ENCODE measurements at regions not wholly inside any gene's neighbourhood (a gene's known extent, or its start where the extent isn't known, plus 50 kb on each side); places are given as distances from the start of the nearest gene placed in this dataset.
A peak's percentile ranks its signal among the peaks of the same experiment; 100 is the strongest.

DNA sequence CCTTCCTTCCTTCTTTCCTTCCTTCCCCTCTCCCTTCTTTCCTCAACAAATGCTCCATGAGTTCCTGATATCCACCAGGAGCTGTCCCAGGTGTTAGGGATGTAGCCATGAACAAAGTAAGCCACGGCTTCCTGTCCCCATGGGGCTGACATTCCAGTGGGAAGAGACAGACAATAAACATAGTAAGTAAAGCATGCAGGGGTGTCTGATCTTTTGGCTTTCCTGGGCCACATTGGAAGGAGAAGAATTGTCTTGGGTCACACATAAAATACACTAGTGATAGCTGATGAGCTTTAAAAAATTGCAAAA, 81.5 kb upstream of the ZBTB40 start:
- Histone ChIP-seq H3K9me3 (ENCODE audit: low read depth, low read length) (no peaks in the 10 kb centered on the region; the same call in 1 of the 2 replicates), H3K4me3 (no peak overlapping the region), H3K9ac (ENCODE audit: insufficient read length) (no peak overlapping the region), H3K36me3 (ENCODE audit: insufficient read depth, low read length) (peaks cover 24% of the 10 kb centered on the region), H3K27ac (peak overlapping the region; percentile 93)
- peak; percentile 88 for DNase-seq (ENCODE audit: low read depth, low spot score)
- no peak for TF ChIP-seq FOXP2 (optimal IDR thresholded peaks at IDR 0.05; ENCODE audit: control extremely low read depth, extremely low read length, insufficient read depth)
- TF ChIP-seq EZH2 (IDR thresholded peaks at IDR 0.05), result no peak
- TF ChIP-seq POLR2AphosphoS5 (IDR thresholded peaks at IDR 0.05; ENCODE audit: borderline replicate concordance, low read depth, low read length), result no peak; the same call in 1 of the 2 replicates

DNA sequence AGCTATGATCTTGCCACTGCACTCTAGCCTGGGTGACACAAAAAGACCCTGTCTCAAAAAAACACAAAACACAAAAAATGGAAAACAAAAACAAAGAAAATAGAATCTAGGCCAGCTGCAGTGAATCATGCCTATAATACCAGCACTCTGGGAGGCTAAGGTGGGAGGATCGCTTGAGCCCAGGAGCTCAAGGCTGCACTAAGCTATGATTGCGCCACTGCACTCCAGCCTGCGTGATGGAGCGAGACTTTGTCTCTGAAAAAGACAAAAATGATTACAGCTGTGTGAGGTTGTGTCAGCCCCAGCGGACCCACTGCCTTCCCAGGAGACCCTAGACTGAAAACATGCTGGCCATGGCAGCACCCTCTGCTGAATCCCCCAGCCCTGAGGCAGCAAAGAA, 80.2 kb upstream of the ZBTB40 start:
- TF ChIP-seq EZH2 (IDR thresholded peaks at IDR 0.05) (no peak), FOXP2 (optimal IDR thresholded peaks at IDR 0.05; ENCODE audit: control extremely low read depth, extremely low read length, insufficient read depth) (no peak), POLR2AphosphoS5 (IDR thresholded peaks at IDR 0.05; ENCODE audit: borderline replicate concordance, low read depth, low read length) (no peak)
- no peak for DNase-seq (ENCODE audit: low read depth, low spot score)
- Histone ChIP-seq H3K9ac (ENCODE audit: insufficient read length) (no peak overlapping the region), H3K36me3 (ENCODE audit: insufficient read depth, low read length) (peaks cover 12% of the 10 kb centered on the region), H3K9me3 (ENCODE audit: low read depth, low read length) (no peaks in the 10 kb centered on the region; the same call in 1 of the 2 replicates), H3K27ac (peak overlapping the region; percentile 93), H3K4me3 (no peak overlapping the region)

DNA sequence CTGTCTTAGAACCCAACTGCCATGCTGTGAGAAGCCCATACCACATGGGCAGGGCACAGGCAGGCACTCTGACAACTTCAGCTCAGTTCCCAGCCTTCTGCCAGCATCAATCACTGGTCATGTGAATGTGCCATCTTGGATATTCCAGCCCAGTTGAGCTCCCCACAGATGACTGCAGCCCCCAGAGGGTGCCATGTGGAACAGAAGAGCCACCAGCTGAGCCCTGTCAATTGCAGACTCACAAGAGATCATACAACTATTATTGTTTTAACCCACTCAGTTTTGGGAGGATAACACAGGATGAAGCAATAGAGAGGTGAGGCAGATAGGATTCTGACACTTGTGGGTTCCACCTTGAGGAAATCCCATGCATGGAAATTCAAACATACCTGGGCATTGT, 78.4 kb upstream of the ZBTB40 start:
- H3K36me3 ChIP-seq (ENCODE audit: insufficient read depth, low read length), result no peaks in the 10 kb centered on the region
- no peak for DNase-seq (ENCODE audit: low read depth, low spot score)
- TF ChIP-seq POLR2AphosphoS5 (IDR thresholded peaks at IDR 0.05; ENCODE audit: borderline replicate concordance, low read depth, low read length) (no peak), FOXP2 (optimal IDR thresholded peaks at IDR 0.05; ENCODE audit: control extremely low read depth, extremely low read length, insufficient read depth) (no peak), EZH2 (IDR thresholded peaks at IDR 0.05) (no peak)

DNA sequence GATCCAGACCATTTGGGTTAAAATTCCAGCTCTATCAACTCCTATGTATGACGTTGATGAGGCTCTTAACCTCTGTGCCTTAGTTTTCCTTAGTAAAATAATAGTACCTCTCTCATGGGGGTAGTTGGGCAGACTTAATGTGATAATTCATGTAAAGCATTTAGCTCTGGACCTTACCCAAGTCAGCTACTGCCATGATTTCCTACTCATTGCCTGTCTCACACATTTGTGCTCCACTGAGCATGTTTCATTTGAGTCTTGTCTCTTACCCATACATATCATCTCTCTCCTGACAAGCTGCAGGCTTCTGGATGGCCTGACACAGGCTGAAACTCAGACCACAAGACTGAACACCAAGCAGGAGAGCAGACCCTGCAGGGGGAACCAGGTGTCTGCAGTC, 77.7 kb upstream of the ZBTB40 start:
- no peaks in the 10 kb centered on the region; the same call in 1 of the 2 replicates for H3K9me3 ChIP-seq (ENCODE audit: low read depth, low read length)
- DNase-seq (ENCODE audit: low read depth, low spot score), result no peak
- TF ChIP-seq POLR2AphosphoS5 (IDR thresholded peaks at IDR 0.05; ENCODE audit: borderline replicate concordance, low read depth, low read length), result no peak
- TF ChIP-seq FOXP2 (optimal IDR thresholded peaks at IDR 0.05; ENCODE audit: control extremely low read depth, extremely low read length, insufficient read depth), result no peak
- TF ChIP-seq EZH2 (IDR thresholded peaks at IDR 0.05), result no peak
- H3K4me3 ChIP-seq, result no peak overlapping the region
- H3K9ac ChIP-seq (ENCODE audit: insufficient read length), result no peak overlapping the region
- H3K36me3 ChIP-seq (ENCODE audit: insufficient read depth, low read length), result no peaks in the 10 kb centered on the region
- H3K27ac ChIP-seq, result no peak overlapping the region

More for the DNA sequence above, 78.4 kb upstream of the ZBTB40 start:
- no peak overlapping the region for H3K9ac ChIP-seq (ENCODE audit: insufficient read length)
- no peak overlapping the region for H3K4me3 ChIP-seq
- no peaks in the 10 kb centered on the region; the same call in 1 of the 2 replicates for H3K9me3 ChIP-seq (ENCODE audit: low read depth, low read length)
- H3K27ac ChIP-seq, result no peak overlapping the region

DNA sequence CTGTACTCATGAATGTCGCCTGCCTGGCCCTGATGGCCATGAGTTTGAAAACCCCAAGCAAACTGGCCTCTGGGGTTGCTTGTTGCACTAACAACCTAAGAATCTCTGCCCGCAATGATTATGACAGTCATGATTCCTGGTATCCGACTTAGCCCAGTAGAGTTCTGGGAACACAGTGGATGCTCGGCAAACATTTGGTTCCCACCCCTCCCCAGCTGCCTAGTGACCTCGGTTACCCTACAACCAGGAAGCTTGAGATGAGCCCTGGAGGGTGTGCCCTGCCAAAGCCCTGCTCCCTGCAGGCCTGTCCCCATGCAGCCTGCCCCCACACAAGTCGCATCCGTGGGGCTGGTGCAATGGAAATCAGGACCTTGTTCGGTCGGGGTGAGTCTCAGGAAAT, 76.0 kb upstream of the ZBTB40 start:
- no peaks in the 10 kb centered on the region for H3K36me3 ChIP-seq (ENCODE audit: insufficient read depth, low read length)
- H3K9ac ChIP-seq (ENCODE audit: insufficient read length), result no peak overlapping the region
- H3K9me3 ChIP-seq (ENCODE audit: low read depth, low read length), result no peaks in the 10 kb centered on the region; the same call in 1 of the 2 replicates
- peak overlapping the region; percentile 84 for H3K27ac ChIP-seq
- TF ChIP-seq EZH2 (IDR thresholded peaks at IDR 0.05), result no peak
- no peak for TF ChIP-seq FOXP2 (optimal IDR thresholded peaks at IDR 0.05; ENCODE audit: control extremely low read depth, extremely low read length, insufficient read depth)
- no peak for TF ChIP-seq POLR2AphosphoS5 (IDR thresholded peaks at IDR 0.05; ENCODE audit: borderline replicate concordance, low read depth, low read length)
- no peak for DNase-seq (ENCODE audit: low read depth, low spot score)
- no peak overlapping the region for H3K4me3 ChIP-seq

DNA sequence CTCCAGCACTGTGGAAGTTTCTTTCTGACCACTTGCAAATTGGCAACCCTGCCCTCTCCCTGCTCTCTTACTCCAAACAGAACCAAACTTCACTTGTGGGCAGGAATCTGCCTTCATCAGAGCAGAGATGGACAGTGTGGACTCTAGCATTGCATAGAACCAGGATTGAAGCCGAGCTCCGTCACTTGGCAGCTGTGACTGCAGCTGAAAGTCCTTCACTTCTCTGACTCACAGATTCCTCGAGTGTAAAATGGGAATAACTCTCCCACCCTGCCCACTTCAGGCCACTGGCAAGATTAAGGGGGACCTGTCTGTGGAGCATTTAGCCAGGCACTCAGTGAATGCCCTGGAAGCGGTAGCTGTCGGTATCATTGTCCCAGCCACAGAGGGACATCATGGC, 75.7 kb upstream of the ZBTB40 start:
- H3K9ac ChIP-seq (ENCODE audit: insufficient read length), result no peak overlapping the region
- no peak overlapping the region for H3K4me3 ChIP-seq
- no peak for DNase-seq (ENCODE audit: low read depth, low spot score)
- H3K27ac ChIP-seq, result peak overlapping the region; percentile 84
- H3K36me3 ChIP-seq (ENCODE audit: insufficient read depth, low read length), result no peaks in the 10 kb centered on the region
- TF ChIP-seq FOXP2 (optimal IDR thresholded peaks at IDR 0.05; ENCODE audit: control extremely low read depth, extremely low read length, insufficient read depth) (no peak), EZH2 (IDR thresholded peaks at IDR 0.05) (no peak), POLR2AphosphoS5 (IDR thresholded peaks at IDR 0.05; ENCODE audit: borderline replicate concordance, low read depth, low read length) (no peak)
- H3K9me3 ChIP-seq (ENCODE audit: low read depth, low read length), result no peaks in the 10 kb centered on the region; the same call in 1 of the 2 replicates

DNA sequence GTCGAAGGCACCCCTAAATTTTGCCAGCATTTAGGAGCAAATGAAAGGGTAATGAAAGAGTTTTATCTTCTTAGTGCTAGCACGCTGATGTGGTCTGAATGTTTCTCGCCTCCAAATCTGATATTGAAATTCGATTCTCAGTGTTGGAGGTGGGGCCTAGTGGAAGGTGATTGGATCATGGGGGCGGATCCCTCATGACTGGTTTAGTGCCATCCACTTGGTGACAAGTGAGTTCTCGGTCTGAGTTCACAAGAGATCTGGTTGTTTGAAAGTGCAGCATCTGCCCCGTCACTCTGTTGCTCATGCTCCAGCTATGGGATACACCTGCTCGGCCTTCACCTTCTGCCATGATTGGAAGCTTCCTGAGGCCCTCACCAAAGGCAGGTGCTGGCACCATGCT, 75.1 kb upstream of the ZBTB40 start:
- peak overlapping the region; percentile 84 for H3K27ac ChIP-seq
- no peaks in the 10 kb centered on the region for H3K36me3 ChIP-seq (ENCODE audit: insufficient read depth, low read length)
- H3K9ac ChIP-seq (ENCODE audit: insufficient read length), result no peak overlapping the region

DNA sequence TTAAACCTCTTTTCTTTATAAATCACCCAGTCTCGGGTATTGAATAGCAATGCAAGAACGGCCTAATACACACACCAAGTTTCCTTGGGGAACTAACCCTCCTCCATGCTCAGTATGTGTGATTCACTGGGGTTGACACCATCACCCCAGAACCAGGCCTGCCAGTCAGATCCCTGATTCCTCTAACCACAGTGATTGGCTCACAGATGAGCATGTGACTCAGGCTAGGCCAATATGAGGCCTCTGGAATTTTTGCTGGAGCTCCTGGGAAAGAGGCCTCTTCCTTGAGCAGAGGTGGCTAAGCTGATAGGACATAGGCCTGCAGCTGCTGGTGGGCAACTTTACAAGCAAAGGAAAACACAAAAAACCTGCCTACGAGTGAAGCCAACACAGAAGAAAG, 74.7 kb upstream of the ZBTB40 start:
- Histone ChIP-seq H3K9me3 (ENCODE audit: low read depth, low read length) (no peaks in the 10 kb centered on the region; the same call in 1 of the 2 replicates), H3K36me3 (ENCODE audit: insufficient read depth, low read length) (no peaks in the 10 kb centered on the region), H3K9ac (ENCODE audit: insufficient read length) (no peak overlapping the region), H3K27ac (peak overlapping the region; percentile 84), H3K4me3 (no peak overlapping the region)
- TF ChIP-seq EZH2 (IDR thresholded peaks at IDR 0.05) (no peak), POLR2AphosphoS5 (IDR thresholded peaks at IDR 0.05; ENCODE audit: borderline replicate concordance, low read depth, low read length) (no peak), FOXP2 (optimal IDR thresholded peaks at IDR 0.05; ENCODE audit: control extremely low read depth, extremely low read length, insufficient read depth) (no peak)
- DNase-seq (ENCODE audit: low read depth, low spot score), result no peak

More for the DNA sequence above, 75.1 kb upstream of the ZBTB40 start:
- DNase-seq (ENCODE audit: low read depth, low spot score), result no peak
- H3K9me3 ChIP-seq (ENCODE audit: low read depth, low read length), result no peaks in the 10 kb centered on the region; the same call in 1 of the 2 replicates
- H3K4me3 ChIP-seq, result no peak overlapping the region
- TF ChIP-seq POLR2AphosphoS5 (IDR thresholded peaks at IDR 0.05; ENCODE audit: borderline replicate concordance, low read depth, low read length), result no peak
- no peak for TF ChIP-seq EZH2 (IDR thresholded peaks at IDR 0.05)
- no peak for TF ChIP-seq FOXP2 (optimal IDR thresholded peaks at IDR 0.05; ENCODE audit: control extremely low read depth, extremely low read length, insufficient read depth)

DNA sequence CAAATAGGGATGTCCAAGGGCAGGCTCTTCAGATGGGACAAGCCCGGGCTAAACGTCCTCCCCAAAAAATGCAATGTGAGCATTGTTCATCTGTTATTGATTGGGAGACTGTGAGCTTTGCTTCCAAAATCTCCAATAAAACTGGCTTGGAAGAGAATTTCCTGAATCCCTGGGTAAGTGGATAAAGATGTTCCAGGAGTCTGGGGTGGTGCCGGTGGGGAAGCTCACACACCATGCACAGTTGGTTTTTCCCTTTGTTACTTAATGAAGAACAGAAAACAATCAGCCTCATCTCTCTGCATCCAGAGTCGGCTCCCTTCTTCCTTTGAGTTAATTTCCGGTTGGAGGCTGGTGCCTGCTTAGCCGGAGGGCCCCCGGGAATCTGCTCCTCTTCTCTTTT, 72.1 kb upstream of the ZBTB40 start:
- peak overlapping the region; percentile 91 for H3K27ac ChIP-seq
- TF ChIP-seq EZH2 (IDR thresholded peaks at IDR 0.05) (no peak), FOXP2 (optimal IDR thresholded peaks at IDR 0.05; ENCODE audit: control extremely low read depth, extremely low read length, insufficient read depth) (no peak), POLR2AphosphoS5 (IDR thresholded peaks at IDR 0.05; ENCODE audit: borderline replicate concordance, low read depth, low read length) (peak; percentile 25; the same call in 1 of the 2 replicates)
- no peak overlapping the region for H3K9ac ChIP-seq (ENCODE audit: insufficient read length)
- DNase-seq (ENCODE audit: low read depth, low spot score), result peak; percentile 63
- H3K9me3 ChIP-seq (ENCODE audit: low read depth, low read length), result no peaks in the 10 kb centered on the region
- H3K36me3 ChIP-seq (ENCODE audit: insufficient read depth, low read length), result no peaks in the 10 kb centered on the region
- peak overlapping the region; percentile 19 for H3K4me3 ChIP-seq
